Panc1 (cell line): ENCODE measurements at regions not wholly inside any gene's neighbourhood (a gene's known extent, or its start where the extent isn't known, plus 50 kb on each side); places are given as distances from the start of the nearest gene placed in this dataset.

ENCODE experiments used
- ATAC-seq: fragments of 200-7000 bp; cut with Tn5 transposase; 2 replicates; pipeline ENCODE4 v1.9.1; 2020; ENCODE audit warnings: mild to moderate bottlenecking, moderate library complexity
- BruUV-seq: library from RNA; stranded (reverse); fragments of 400-500 nt; replicated peaks from 2 replicates; lab custom pipeline; 2021; lab: Mats Ljungman, UMichigan
- CTCF ChIA-PET: fragments of 300-600 bp; sonication (Branson Sonifier 250); formaldehyde crosslinking; loops from one replicate; lab custom pipeline; 2022; ENCODE audit warnings: antibody characterized with exemption; lab: Charles Lee
- POLR2A ChIA-PET: fragments of 300-600 bp; sonication (Branson Sonifier 250); formaldehyde crosslinking; loops from one replicate; lab custom pipeline; 2022; ENCODE audit warnings: antibody characterized with exemption; lab: Charles Lee
- DNase-seq: peaks from one replicate; pipeline ENCODE4 v3.0.0-alpha.2; 2010; ENCODE audit warnings: low read depth, low spot score
- H3K27ac ChIP-seq: 2 replicates; pipeline ENCODE4 v1.5.1; 2011; ENCODE audit warnings: mild to moderate bottlenecking, low read length, inconsistent platforms
- H3K27me3 ChIP-seq: fragments of 200-500 bp; sonication (Bioruptor generic); 2 replicates; pipeline ENCODE4 v1.6.0; 2014; ENCODE audit warnings: low read length, inconsistent platforms; ENCODE audit not compliant: control insufficient read depth, insufficient read depth
- H3K36me3 ChIP-seq: fragments of 200-500 bp; sonication (Bioruptor generic); 2 replicates; pipeline ENCODE4 v1.5.1; 2014; ENCODE audit warnings: inconsistent platforms, mild to moderate bottlenecking, low read length, moderate library complexity; ENCODE audit not compliant: control insufficient read depth, insufficient read depth
- H3K4me1 ChIP-seq: 2 replicates; pipeline ENCODE4 v1.5.1; 2011; ENCODE audit warnings: inconsistent platforms, mild to moderate bottlenecking, low read length, moderate library complexity; ENCODE audit not compliant: control insufficient read depth, insufficient read depth
- H3K4me3 ChIP-seq, 2 experiments: 2 replicates each; pipeline ENCODE4 v1.5.1; 2011 to 2012; ENCODE audit warnings: low read depth in 2 of 2, low read length in 2 of 2, mild to moderate bottlenecking in 2 of 2, inconsistent platforms in 1 of 2, moderate library complexity in 1 of 2
- H3K9me3 ChIP-seq: fragments of 200-500 bp; sonication (Bioruptor generic); 2 replicates; pipeline ENCODE4 v1.5.1; 2014; ENCODE audit warnings: low read depth, mild to moderate bottlenecking, inconsistent platforms, low read length, moderate library complexity; ENCODE audit not compliant: control insufficient read depth, insufficient read depth
- POLR2AphosphoS5 ChIP-seq: IDR thresholded peaks from 2 replicates; pipeline ENCODE4 v1.6.1; 2012; ENCODE audit warnings: mild to moderate bottlenecking, low read depth, low read length, moderate library complexity
- SIN3A ChIP-seq: IDR thresholded peaks from 2 replicates; pipeline ENCODE4 v1.6.1; 2012; ENCODE audit warnings: low read depth, mild to moderate bottlenecking, low read length, moderate library complexity, borderline replicate concordance; ENCODE audit not compliant: insufficient read depth
- TCF7L2 ChIP-seq: IDR thresholded peaks from 2 replicates; pipeline ENCODE4 v1.6.1; 2011; ENCODE audit warnings: mild to moderate bottlenecking, low read depth, low read length, inconsistent platforms
- in situ Hi-C: cut with HindIII; loops from 2 replicates; pipeline ENCODE4 v1.10.0; 2016; ENCODE audit warnings: low sequenced_read_pairs, low pct_unique_long_range_greater_than_20kb
- intact Hi-C: fragments of 100-400 bp; cut with micrococcal nuclease; formaldehyde crosslinking; loops from one replicate; pipeline ENCODE4 v1.10.0; 2022; ENCODE audit not compliant: unreplicated experiment
- TF ChIP-seq, protein P1 (sequence below), 2 experiments: IDR thresholded peaks; 2 replicates each; pipeline ENCODE4 v1.6.1; 2011 to 2012; ENCODE audit warnings: low read depth in 2 of 2, control low read depth in 1 of 2, low read length in 1 of 2, mild to moderate bottlenecking in 1 of 2, moderate library complexity in 1 of 2; ENCODE audit not compliant: insufficient read depth in 1 of 2
- TF ChIP-seq, protein P2 (sequence below): fragments of 450-650 bp; IDR thresholded peaks from 2 replicates; pipeline ENCODE4 v1.5.1; 2017; ENCODE audit warnings: mild to moderate bottlenecking

DNA sequence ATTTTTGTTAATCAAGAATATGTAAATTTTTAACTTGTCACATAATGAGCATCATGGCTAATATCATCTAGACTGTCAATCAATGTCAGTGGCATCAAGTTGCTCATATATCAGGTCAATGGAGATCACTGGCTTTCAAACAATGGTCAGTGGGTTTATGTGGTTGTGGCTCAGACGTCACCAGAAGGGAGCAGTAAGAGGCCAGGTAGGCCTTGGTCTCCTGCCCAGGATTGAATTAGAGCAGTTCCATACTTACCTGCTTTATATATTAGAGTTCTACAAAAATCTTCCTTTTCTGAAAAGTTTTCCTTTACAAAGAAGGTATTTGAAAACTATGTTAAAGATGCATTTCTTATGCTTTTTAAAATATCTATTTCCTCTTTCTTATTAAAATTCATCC is 206.3 kb upstream of the B3GALT2 start:
- Histone ChIP-seq H3K27ac (no peak overlapping the region), H3K4me1 (no peaks in the 10 kb centered on the region), H3K27me3 (no peaks in the 10 kb centered on the region), H3K36me3 (no peaks in the 10 kb centered on the region), H3K4me3 (no peak overlapping the region), H3K9me3 (no peaks in the 10 kb centered on the region)
- ATAC-seq (no peak), DNase-seq (no peak)
- TF ChIP-seq POLR2AphosphoS5 (no peak), TCF7L2 (no peak), SIN3A (no peak)
- TF ChIP-seq, protein P1, sequence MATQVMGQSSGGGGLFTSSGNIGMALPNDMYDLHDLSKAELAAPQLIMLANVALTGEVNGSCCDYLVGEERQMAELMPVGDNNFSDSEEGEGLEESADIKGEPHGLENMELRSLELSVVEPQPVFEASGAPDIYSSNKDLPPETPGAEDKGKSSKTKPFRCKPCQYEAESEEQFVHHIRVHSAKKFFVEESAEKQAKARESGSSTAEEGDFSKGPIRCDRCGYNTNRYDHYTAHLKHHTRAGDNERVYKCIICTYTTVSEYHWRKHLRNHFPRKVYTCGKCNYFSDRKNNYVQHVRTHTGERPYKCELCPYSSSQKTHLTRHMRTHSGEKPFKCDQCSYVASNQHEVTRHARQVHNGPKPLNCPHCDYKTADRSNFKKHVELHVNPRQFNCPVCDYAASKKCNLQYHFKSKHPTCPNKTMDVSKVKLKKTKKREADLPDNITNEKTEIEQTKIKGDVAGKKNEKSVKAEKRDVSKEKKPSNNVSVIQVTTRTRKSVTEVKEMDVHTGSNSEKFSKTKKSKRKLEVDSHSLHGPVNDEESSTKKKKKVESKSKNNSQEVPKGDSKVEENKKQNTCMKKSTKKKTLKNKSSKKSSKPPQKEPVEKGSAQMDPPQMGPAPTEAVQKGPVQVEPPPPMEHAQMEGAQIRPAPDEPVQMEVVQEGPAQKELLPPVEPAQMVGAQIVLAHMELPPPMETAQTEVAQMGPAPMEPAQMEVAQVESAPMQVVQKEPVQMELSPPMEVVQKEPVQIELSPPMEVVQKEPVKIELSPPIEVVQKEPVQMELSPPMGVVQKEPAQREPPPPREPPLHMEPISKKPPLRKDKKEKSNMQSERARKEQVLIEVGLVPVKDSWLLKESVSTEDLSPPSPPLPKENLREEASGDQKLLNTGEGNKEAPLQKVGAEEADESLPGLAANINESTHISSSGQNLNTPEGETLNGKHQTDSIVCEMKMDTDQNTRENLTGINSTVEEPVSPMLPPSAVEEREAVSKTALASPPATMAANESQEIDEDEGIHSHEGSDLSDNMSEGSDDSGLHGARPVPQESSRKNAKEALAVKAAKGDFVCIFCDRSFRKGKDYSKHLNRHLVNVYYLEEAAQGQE (IDR thresholded peaks at IDR 0.05; ENCODE audit: insufficient read depth in 1 of 2, low read depth in 2 of 2, low read length in 1 of 2): no peak
- TF ChIP-seq, protein P2, sequence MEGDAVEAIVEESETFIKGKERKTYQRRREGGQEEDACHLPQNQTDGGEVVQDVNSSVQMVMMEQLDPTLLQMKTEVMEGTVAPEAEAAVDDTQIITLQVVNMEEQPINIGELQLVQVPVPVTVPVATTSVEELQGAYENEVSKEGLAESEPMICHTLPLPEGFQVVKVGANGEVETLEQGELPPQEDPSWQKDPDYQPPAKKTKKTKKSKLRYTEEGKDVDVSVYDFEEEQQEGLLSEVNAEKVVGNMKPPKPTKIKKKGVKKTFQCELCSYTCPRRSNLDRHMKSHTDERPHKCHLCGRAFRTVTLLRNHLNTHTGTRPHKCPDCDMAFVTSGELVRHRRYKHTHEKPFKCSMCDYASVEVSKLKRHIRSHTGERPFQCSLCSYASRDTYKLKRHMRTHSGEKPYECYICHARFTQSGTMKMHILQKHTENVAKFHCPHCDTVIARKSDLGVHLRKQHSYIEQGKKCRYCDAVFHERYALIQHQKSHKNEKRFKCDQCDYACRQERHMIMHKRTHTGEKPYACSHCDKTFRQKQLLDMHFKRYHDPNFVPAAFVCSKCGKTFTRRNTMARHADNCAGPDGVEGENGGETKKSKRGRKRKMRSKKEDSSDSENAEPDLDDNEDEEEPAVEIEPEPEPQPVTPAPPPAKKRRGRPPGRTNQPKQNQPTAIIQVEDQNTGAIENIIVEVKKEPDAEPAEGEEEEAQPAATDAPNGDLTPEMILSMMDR: peak; percentile 16; the same call in 1 of the 2 replicates
- in situ Hi-C loops: no loop called here
- intact Hi-C loops: no loop called here
- no TSS peak for BruUV-seq
- CTCF ChIA-PET: no interaction called here
- POLR2A ChIA-PET: no interaction called here

DNA sequence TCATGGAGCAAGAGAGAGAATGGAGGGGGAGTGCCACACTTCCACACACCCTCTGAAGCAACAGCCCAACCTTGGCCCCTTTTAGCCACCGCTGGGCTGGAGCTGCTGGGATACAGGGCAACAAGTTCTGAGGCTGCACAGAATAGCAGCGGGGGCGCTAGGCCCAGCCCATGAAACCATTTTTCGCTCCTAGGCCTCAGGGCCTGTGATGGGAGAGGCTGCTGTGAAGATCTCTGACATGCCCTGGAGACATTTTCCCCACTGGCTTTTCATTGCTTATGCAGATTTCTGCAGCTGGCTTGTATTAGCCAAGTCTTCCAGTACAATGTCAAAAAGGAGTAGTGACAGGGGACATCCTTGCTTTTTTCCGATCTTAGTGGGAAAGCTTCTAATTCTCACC is 202.3 kb upstream of the B3GALT2 start:
- no peak overlapping the region for H3K27ac ChIP-seq
- CTCF ChIA-PET: no interaction called here
- no peak for DNase-seq

More for the DNA sequence above, 202.3 kb upstream of the B3GALT2 start:
- H3K27me3 ChIP-seq: no peaks in the 10 kb centered on the region
- ATAC-seq: no peak
- POLR2A ChIA-PET: no interaction called here
- intact Hi-C loops (no loop called here), in situ Hi-C loops (no loop called here)
- no peak overlapping the region for H3K4me3 ChIP-seq
- H3K9me3 ChIP-seq: no peaks in the 10 kb centered on the region
- no peaks in the 10 kb centered on the region for H3K36me3 ChIP-seq
- TF ChIP-seq, protein P2: no peak
- TF ChIP-seq SIN3A (no peak), TCF7L2 (no peak), POLR2AphosphoS5 (no peak)
- TF ChIP-seq, protein P1 (IDR thresholded peaks at IDR 0.05; ENCODE audit: insufficient read depth in 1 of 2, low read depth in 2 of 2, low read length in 1 of 2): no peak
- no TSS peak for BruUV-seq
- H3K4me1 ChIP-seq: no peaks in the 10 kb centered on the region
